ELR (cell line): ENCODE measurements at regions not wholly inside any gene's neighbourhood (a gene's known extent, or its start where the extent isn't known, plus 50 kb on each side); places are given as distances from the start of the nearest gene placed in this dataset.
"Not testable (repeated sequence)": the region's sequence is repeated elsewhere in the genome, so short reads cannot be mapped to it uniquely, and the experiment has no call there.

ENCODE experiments used
- DNase-seq: peaks from one replicate; pipeline ENCODE4 v3.0.0-alpha.2; 2015; ENCODE audit warnings: low read depth

- peak; percentile 65 for DNase-seq
Observed at GRCh38 chr4:3880615-3881120, 114.5 kb downstream of the ADRA2C start.

GRCh38 chr4:3882316-3882885 lies 116.2 kb downstream of the ADRA2C start:
- DNase-seq = not testable (repeated sequence)

- DNase-seq = not testable (repeated sequence)
Observed at GRCh38 chr4:3884261-3884660, 118.1 kb downstream of the ADRA2C start.

GRCh38 chr4:3893590-3893989 lies 127.4 kb downstream of the ADRA2C start:
- DNase-seq = not testable (repeated sequence)

- peak; percentile 30 for DNase-seq
Observed at GRCh38 chr4:3894086-3894959, 128.1 kb downstream of the ADRA2C start.

GRCh38 chr4:3896441-3896840 lies 130.3 kb downstream of the ADRA2C start:
- DNase-seq = no peak

GRCh38 chr4:3896871-3897578 lies 130.8 kb downstream of the ADRA2C start:
- not testable (repeated sequence) for DNase-seq

- DNase-seq = no peak
Observed at GRCh38 chr4:3898098-3898497, 131.9 kb downstream of the ADRA2C start.

GRCh38 chr4:3898928-3899327 lies 132.7 kb downstream of the ADRA2C start:
- not testable (repeated sequence) for DNase-seq

GRCh38 chr4:3904264-3904955 lies 138.2 kb downstream of the ADRA2C start:
- DNase-seq = peak; percentile 40

- DNase-seq = not testable (repeated sequence)
Observed at GRCh38 chr4:3909616-3910015, 143.4 kb downstream of the ADRA2C start.

GRCh38 chr4:3910161-3910950 lies 144.2 kb downstream of the ADRA2C start:
- not testable (repeated sequence) for DNase-seq

GRCh38 chr4:3911252-3911856 lies 145.2 kb downstream of the ADRA2C start:
- no peak for DNase-seq

GRCh38 chr4:3914511-3914910 lies 148.3 kb downstream of the ADRA2C start:
- DNase-seq = not testable (repeated sequence)

- peak; percentile 51 for DNase-seq
Observed at GRCh38 chr4:3919509-3919908, 153.3 kb downstream of the ADRA2C start.

GRCh38 chr4:3921902-3922301 lies 155.7 kb downstream of the ADRA2C start:
- not testable (repeated sequence) for DNase-seq

- DNase-seq = not testable (repeated sequence)
Observed at GRCh38 chr4:3925841-3926240, 159.7 kb downstream of the ADRA2C start.

- DNase-seq = not testable (repeated sequence)
Observed at GRCh38 chr4:3926271-3926670, 160.1 kb downstream of the ADRA2C start.

- not testable (repeated sequence) for DNase-seq
Observed at GRCh38 chr4:3926969-3927755, 161.0 kb downstream of the ADRA2C start.

- not testable (repeated sequence) for DNase-seq
Observed at GRCh38 chr4:3929431-3929830, 163.2 kb downstream of the ADRA2C start.
